PC-9 (cell line): ENCODE measurements at regions not wholly inside any gene's neighbourhood (a gene's known extent, or its start where the extent isn't known, plus 50 kb on each side); places are given as distances from the start of the nearest gene placed in this dataset.

Experiments
- BruUV-seq: library from RNA; stranded (reverse); fragments of 400-500 nt; replicated peaks from 2 replicates; lab custom pipeline; 2021; lab: Mats Ljungman, UMichigan
- CTCF ChIA-PET: fragments of 300-600 bp; sonication (Branson Sonifier 250); formaldehyde crosslinking; loops from one replicate; lab custom pipeline; 2022; ENCODE audit warnings: antibody characterized with exemption; lab: Charles Lee
- POLR2A ChIA-PET: fragments of 300-600 bp; sonication (Branson Sonifier 250); formaldehyde crosslinking; loops from one replicate; lab custom pipeline; 2022; ENCODE audit warnings: antibody characterized with exemption; ENCODE audit not compliant: unreplicated experiment; lab: Charles Lee
- DNase-seq, 2 experiments: peaks; one replicate each; pipeline versions ENCODE4 v3.0.0 to v3.0.0-alpha.2; 2015 to 2022; ENCODE audit warnings: mixed read lengths in 1 of 2
- H2AFZ ChIP-seq: fragments of 200-600 bp; sonication (generic); 2 replicates; pipeline ENCODE4 v1.8.1; 2017; ENCODE audit warnings: antibody characterized with exemption
- H3F3A ChIP-seq: fragments of 200-600 bp; sonication (generic); 2 replicates; pipeline ENCODE4 v1.8.1; 2017; ENCODE audit warnings: antibody characterized with exemption, mild to moderate bottlenecking, low read depth; ENCODE audit not compliant: insufficient read depth
- H3K27ac ChIP-seq: fragments of 200-600 bp; sonication (generic); 2 replicates; pipeline ENCODE4 v1.6.1; 2016; ENCODE audit warnings: mixed run types
- H3K27me3 ChIP-seq: fragments of 200-600 bp; sonication (generic); 2 replicates; pipeline ENCODE4 v1.6.1; 2016; ENCODE audit warnings: low read depth, mixed run types; ENCODE audit not compliant: insufficient read depth
- H3K36me3 ChIP-seq: fragments of 200-600 bp; sonication (generic); 2 replicates; pipeline ENCODE4 v1.6.1; 2016; ENCODE audit warnings: low read depth, mixed run types
- H3K4me1 ChIP-seq: fragments of 200-600 bp; sonication (generic); replicated peaks from 2 replicates; pipeline ENCODE4 v1.6.1; 2016; ENCODE audit warnings: mixed run types; ENCODE audit not compliant: insufficient read depth
- H3K4me2 ChIP-seq: fragments of 200-600 bp; sonication (generic); 2 replicates; pipeline ENCODE4 v1.6.1; 2017; ENCODE audit warnings: mixed run types
- H3K4me3 ChIP-seq: fragments of 200-600 bp; sonication (generic); 2 replicates; pipeline ENCODE4 v1.6.1; 2016; ENCODE audit warnings: mixed run types
- H3K79me2 ChIP-seq: fragments of 200-600 bp; sonication (generic); 2 replicates; pipeline ENCODE4 v1.6.1; 2017; ENCODE audit warnings: low read depth, mixed run types
- H3K9me2 ChIP-seq: fragments of 200-600 bp; sonication (generic); 2 replicates; pipeline ENCODE4 v1.8.1; 2017; ENCODE audit warnings: mild to moderate bottlenecking; ENCODE audit not compliant: insufficient read depth
- H3K9me3 ChIP-seq: fragments of 200-600 bp; sonication (generic); 2 replicates; pipeline ENCODE4 v1.8.1; 2016; ENCODE audit warnings: low read depth; ENCODE audit not compliant: insufficient read depth
- H4K20me1 ChIP-seq: fragments of 200-600 bp; sonication (generic); 2 replicates; pipeline ENCODE4 v1.8.1; 2017; ENCODE audit not compliant: insufficient read depth
- CTCF ChIP-seq: fragments of 200-600 bp; sonication (generic); conservative IDR thresholded peaks from 2 replicates; pipeline ENCODE4 v1.6.1; 2017; ENCODE audit warnings: mixed run types, antibody characterized with exemption, mild to moderate bottlenecking, moderate library complexity
- EZH2 ChIP-seq: fragments of 200-600 bp; sonication (generic); IDR thresholded peaks from 2 replicates; pipeline ENCODE4 v1.8.0; 2017; ENCODE audit warnings: antibody characterized with exemption, low read depth
- intact Hi-C: fragments of 100-400 bp; cut with micrococcal nuclease; formaldehyde crosslinking; loops from one replicate; pipeline ENCODE4 v1.10.0; 2022; ENCODE audit not compliant: unreplicated experiment

GRCh38 chr5:4780633-4781032 lies 359.5 kb upstream of the ADAMTS16 start:
- Histone ChIP-seq H3K4me1 (no peaks in the 10 kb centered on the region), H3K9me2 (no peaks in the 10 kb centered on the region), H3K79me2 (no peaks in the 10 kb centered on the region), H3K4me2 (no peak overlapping the region), H4K20me1 (no peaks in the 10 kb centered on the region), H2AFZ (no peak overlapping the region), H3K4me3 (no peak overlapping the region), H3K36me3 (no peaks in the 10 kb centered on the region), H3K9me3 (no peaks in the 10 kb centered on the region), H3F3A (no peaks in the 10 kb centered on the region), H3K27ac (no peak overlapping the region), H3K27me3 (peaks cover 23% of the 10 kb centered on the region)
- TF ChIP-seq CTCF (no peak), EZH2 (no peak)
- ChIA-PET POLR2A (no interaction called here), CTCF (no interaction called here)
- DNase-seq: no peak
- intact Hi-C loops: no loop called here
- no TSS peak for BruUV-seq

- no peak overlapping the region for H2AFZ ChIP-seq
- H3K4me3 ChIP-seq: no peak overlapping the region
- no peaks in the 10 kb centered on the region for H3K9me2 ChIP-seq
- H3K9me3 ChIP-seq: no peaks in the 10 kb centered on the region
- H3K4me2 ChIP-seq: no peak overlapping the region
- TF ChIP-seq EZH2 (no peak), CTCF (no peak)
- DNase-seq: no peak
- no peaks in the 10 kb centered on the region for H4K20me1 ChIP-seq
- no peaks in the 10 kb centered on the region for H3K79me2 ChIP-seq
- intact Hi-C loops: no loop called here
- no peak overlapping the region for H3K27ac ChIP-seq
- H3K27me3 ChIP-seq: peaks cover 16% of the 10 kb centered on the region
- H3F3A ChIP-seq: no peaks in the 10 kb centered on the region
- no peaks in the 10 kb centered on the region for H3K4me1 ChIP-seq
- ChIA-PET CTCF (no interaction called here), POLR2A (no interaction called here)
- H3K36me3 ChIP-seq: no peaks in the 10 kb centered on the region
- BruUV-seq: no TSS peak
Measured at GRCh38 chr5:4781299-4781698, 358.8 kb upstream of the ADAMTS16 start.

GRCh38 chr5:4785971-4786370 lies 354.2 kb upstream of the ADAMTS16 start:
- H3K9me2 ChIP-seq: no peaks in the 10 kb centered on the region
- no TSS peak for BruUV-seq

More at GRCh38 chr5:4785971-4786370, 354.2 kb upstream of the ADAMTS16 start:
- Histone ChIP-seq H3K27me3 (0 out of 2 replicates have a peak, but pooled peaks cover under 1% of the 10 kb centered on the region), H4K20me1 (no peaks in the 10 kb centered on the region; the same call in 1 of the 2 replicates), H2AFZ (no peak overlapping the region), H3F3A (no peaks in the 10 kb centered on the region), H3K36me3 (no peaks in the 10 kb centered on the region), H3K4me2 (no peak overlapping the region), H3K27ac (no peak overlapping the region), H3K4me3 (no peak overlapping the region), H3K4me1 (no peaks in the 10 kb centered on the region), H3K9me3 (peaks cover 3% of the 10 kb centered on the region; the same call in 1 of the 2 replicates), H3K79me2 (no peaks in the 10 kb centered on the region)
- ChIA-PET POLR2A (no interaction called here), CTCF (no interaction called here)
- TF ChIP-seq EZH2 (no peak), CTCF (no peak)
- intact Hi-C loops: no loop called here
- no peak for DNase-seq
